ENCODE measurements at regions not wholly inside any gene's neighbourhood (a gene's known extent, or its start where the extent isn't known, plus 50 kb on each side); places are given as distances from the start of the nearest gene placed in this dataset.
"Not testable (repeated sequence)": the region's sequence is repeated elsewhere in the genome, so short reads cannot be mapped to it uniquely, and the experiment has no call there.

- no peaks in the 10 kb centered on the region for H4K20me1 ChIP-seq (ENCODE audit: insufficient read depth, low read depth, low read length)
- H3K9me2 ChIP-seq (replicated peaks; ENCODE audit: insufficient read depth, low read length): no peaks in the 10 kb centered on the region
- no peaks in the 10 kb centered on the region for H3K79me2 ChIP-seq (ENCODE audit: low read length)
- DNase-seq: no peak
- H3K27me3 ChIP-seq (ENCODE audit: low read length): no peaks in the 10 kb centered on the region
- peak overlapping the region; percentile 87 for H3K9ac ChIP-seq (ENCODE audit: low read length)
- H3K9me3 ChIP-seq (ENCODE audit: low read length): no peaks in the 10 kb centered on the region
- H3K4me1 ChIP-seq (ENCODE audit: low read length): peaks cover 95% of the 10 kb centered on the region
- peak overlapping the region; percentile 83 for H3K4me2 ChIP-seq (ENCODE audit: low read depth, low read length, poor library complexity, severe bottlenecking)
- H3K27ac ChIP-seq (ENCODE audit: low read length): peak overlapping the region; percentile 95
- no peaks in the 10 kb centered on the region for H3K36me3 ChIP-seq (ENCODE audit: insufficient read depth, low read length)
- peak overlapping the region; percentile 68 for H3K4me3 ChIP-seq (ENCODE audit: low read length)
- no peak overlapping the region for H2AFZ ChIP-seq (ENCODE audit: low read length)
These were observed 69.4 kb upstream of the IGLL5 start for GRCh38 chr22:22818202-22818538.

GRCh38 chr22:22818861-22819855, 68.5 kb upstream of the IGLL5 start:
- Histone ChIP-seq H3K9me2 (replicated peaks; ENCODE audit: insufficient read depth, low read length) (no peaks in the 10 kb centered on the region), H3K9ac (ENCODE audit: low read length) (peak overlapping the region; percentile 87), H3K4me2 (ENCODE audit: low read depth, low read length, poor library complexity, severe bottlenecking) (peak overlapping the region; percentile 83), H3K9me3 (ENCODE audit: low read length) (no peaks in the 10 kb centered on the region), H3K27me3 (ENCODE audit: low read length) (no peaks in the 10 kb centered on the region), H3K4me3 (ENCODE audit: low read length) (peak overlapping the region; percentile 68), H4K20me1 (ENCODE audit: insufficient read depth, low read depth, low read length) (no peaks in the 10 kb centered on the region), H3K27ac (ENCODE audit: low read length) (peak overlapping the region; percentile 95), H3K79me2 (ENCODE audit: low read length) (no peaks in the 10 kb centered on the region), H3K4me1 (ENCODE audit: low read length) (peaks cover 93% of the 10 kb centered on the region), H3K36me3 (ENCODE audit: insufficient read depth, low read length) (no peaks in the 10 kb centered on the region), H2AFZ (ENCODE audit: low read length) (no peak overlapping the region)
- peak; percentile 95 for DNase-seq

DNA sequence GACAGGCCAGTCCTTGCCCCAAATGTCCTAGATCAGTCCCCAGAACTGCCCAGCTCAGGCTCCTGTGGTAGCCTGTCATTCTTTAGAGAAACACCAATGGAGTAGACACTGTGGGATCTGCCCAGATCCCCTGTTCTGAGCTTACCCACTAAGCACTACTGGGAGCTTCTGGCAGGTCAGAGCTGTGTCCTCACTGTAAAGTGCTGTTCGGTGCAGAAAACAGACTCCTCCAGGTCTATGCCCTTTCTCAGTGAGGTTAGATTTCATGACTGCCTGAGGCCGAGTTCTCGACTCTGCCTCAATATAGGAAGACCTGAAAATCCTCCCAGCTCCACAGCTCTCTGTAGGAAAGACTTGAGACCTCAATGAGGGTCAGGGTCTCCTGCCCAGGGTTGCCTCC, 67.5 kb upstream of the IGLL5 start:
- no peaks in the 10 kb centered on the region for H3K36me3 ChIP-seq (ENCODE audit: insufficient read depth, low read length)
- peak overlapping the region; percentile 95 for H3K27ac ChIP-seq (ENCODE audit: low read length)
- no peaks in the 10 kb centered on the region for H4K20me1 ChIP-seq (ENCODE audit: insufficient read depth, low read depth, low read length)
- H3K27me3 ChIP-seq (ENCODE audit: low read length): no peaks in the 10 kb centered on the region
- no peak overlapping the region for H2AFZ ChIP-seq (ENCODE audit: low read length)
- DNase-seq: no peak
- no peaks in the 10 kb centered on the region for H3K79me2 ChIP-seq (ENCODE audit: low read length)
- peak overlapping the region; percentile 87 for H3K9ac ChIP-seq (ENCODE audit: low read length)
- peak overlapping the region; percentile 83 for H3K4me2 ChIP-seq (ENCODE audit: low read depth, low read length, poor library complexity, severe bottlenecking)
- H3K9me2 ChIP-seq (replicated peaks; ENCODE audit: insufficient read depth, low read length): no peaks in the 10 kb centered on the region
- H3K4me1 ChIP-seq (ENCODE audit: low read length): peaks cover 96% of the 10 kb centered on the region
- H3K4me3 ChIP-seq (ENCODE audit: low read length): peak overlapping the region; percentile 68
- no peaks in the 10 kb centered on the region for H3K9me3 ChIP-seq (ENCODE audit: low read length)

GRCh38 chr22:22820626-22821025, 67.0 kb upstream of the IGLL5 start:
- no peaks in the 10 kb centered on the region for H3K36me3 ChIP-seq (ENCODE audit: insufficient read depth, low read length)
- H4K20me1 ChIP-seq (ENCODE audit: insufficient read depth, low read depth, low read length): no peaks in the 10 kb centered on the region
- no peaks in the 10 kb centered on the region for H3K9me3 ChIP-seq (ENCODE audit: low read length)
- H3K79me2 ChIP-seq (ENCODE audit: low read length): no peaks in the 10 kb centered on the region
- no peaks in the 10 kb centered on the region for H3K9me2 ChIP-seq (replicated peaks; ENCODE audit: insufficient read depth, low read length)
- peak overlapping the region; percentile 68; the same call in 1 of the 2 replicates for H3K4me3 ChIP-seq (ENCODE audit: low read length)
- no peaks in the 10 kb centered on the region for H3K27me3 ChIP-seq (ENCODE audit: low read length)
- peaks cover 95% of the 10 kb centered on the region for H3K4me1 ChIP-seq (ENCODE audit: low read length)
- peak overlapping the region; percentile 95 for H3K27ac ChIP-seq (ENCODE audit: low read length)
- no peak overlapping the region for H2AFZ ChIP-seq (ENCODE audit: low read length)
- peak overlapping the region; percentile 83 for H3K4me2 ChIP-seq (ENCODE audit: low read depth, low read length, poor library complexity, severe bottlenecking)
- peak overlapping the region; percentile 87 for H3K9ac ChIP-seq (ENCODE audit: low read length)
- no peak for DNase-seq

DNA sequence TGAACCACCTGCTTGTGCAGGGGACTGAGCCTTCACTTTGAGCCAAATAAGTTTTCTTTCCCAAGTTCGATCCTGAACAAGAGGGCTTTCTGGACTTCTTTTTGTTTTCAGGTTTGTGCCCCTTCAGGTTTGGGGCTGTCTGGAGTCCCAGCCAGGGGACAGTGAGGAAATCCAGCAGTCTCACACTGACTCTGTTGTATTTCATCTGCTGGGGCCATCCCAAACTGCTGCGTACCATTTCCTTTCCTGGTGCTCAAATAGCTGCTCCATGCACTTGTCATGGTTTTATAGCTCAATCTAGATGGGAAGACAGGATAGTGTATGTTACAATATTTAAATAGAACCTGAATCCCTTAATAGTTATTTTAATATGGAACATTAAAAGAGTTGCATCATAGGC, 66.3 kb upstream of the IGLL5 start:
- Histone ChIP-seq H2AFZ (ENCODE audit: low read length) (no peak overlapping the region), H4K20me1 (ENCODE audit: insufficient read depth, low read depth, low read length) (no peaks in the 10 kb centered on the region), H3K36me3 (ENCODE audit: insufficient read depth, low read length) (no peaks in the 10 kb centered on the region), H3K27me3 (ENCODE audit: low read length) (no peaks in the 10 kb centered on the region), H3K9ac (ENCODE audit: low read length) (no peak overlapping the region), H3K4me1 (ENCODE audit: low read length) (peaks cover 93% of the 10 kb centered on the region), H3K4me2 (ENCODE audit: low read depth, low read length, poor library complexity, severe bottlenecking) (peak overlapping the region; percentile 83), H3K9me2 (replicated peaks; ENCODE audit: insufficient read depth, low read length) (no peaks in the 10 kb centered on the region), H3K79me2 (ENCODE audit: low read length) (no peaks in the 10 kb centered on the region), H3K4me3 (ENCODE audit: low read length) (no peak overlapping the region), H3K9me3 (ENCODE audit: low read length) (no peaks in the 10 kb centered on the region), H3K27ac (ENCODE audit: low read length) (peak overlapping the region; percentile 95)
- no peak for DNase-seq

- Histone ChIP-seq H3K4me1 (ENCODE audit: low read length) (peaks cover 88% of the 10 kb centered on the region), H2AFZ (ENCODE audit: low read length) (no peak overlapping the region), H3K79me2 (ENCODE audit: low read length) (no peaks in the 10 kb centered on the region), H3K9me2 (replicated peaks; ENCODE audit: insufficient read depth, low read length) (no peaks in the 10 kb centered on the region), H4K20me1 (ENCODE audit: insufficient read depth, low read depth, low read length) (no peaks in the 10 kb centered on the region), H3K4me2 (ENCODE audit: low read depth, low read length, poor library complexity, severe bottlenecking) (peak overlapping the region; percentile 44), H3K9ac (ENCODE audit: low read length) (peak overlapping the region; percentile 54), H3K36me3 (ENCODE audit: insufficient read depth, low read length) (no peaks in the 10 kb centered on the region), H3K4me3 (ENCODE audit: low read length) (peak overlapping the region; percentile 15; the same call in 1 of the 2 replicates), H3K27ac (ENCODE audit: low read length) (peak overlapping the region; percentile 95), H3K9me3 (ENCODE audit: low read length) (no peaks in the 10 kb centered on the region), H3K27me3 (ENCODE audit: low read length) (no peaks in the 10 kb centered on the region)
- no peak for DNase-seq
These were observed 65.5 kb upstream of the IGLL5 start for GRCh38 chr22:22822106-22822505.

DNA sequence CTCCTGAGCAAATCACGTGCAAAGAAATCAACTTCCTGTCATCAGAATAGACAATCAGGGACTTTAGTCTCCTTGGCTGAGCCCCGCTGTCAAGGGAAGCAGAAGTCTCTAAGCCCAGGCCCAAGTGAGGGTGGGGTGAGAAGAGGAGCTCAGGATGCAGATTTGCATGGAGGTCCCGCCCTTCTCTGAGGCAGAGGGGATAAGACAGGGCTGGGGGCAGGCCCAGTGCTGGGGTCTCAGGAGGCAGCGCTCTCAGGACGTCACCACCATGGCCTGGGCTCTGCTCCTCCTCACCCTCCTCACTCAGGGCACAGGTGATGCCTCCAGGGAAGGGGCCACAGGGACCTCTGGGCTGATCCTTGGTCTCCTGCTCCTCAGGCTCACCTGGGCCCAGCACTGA, 65.1 kb upstream of the IGLL5 start:
- H3K9me3 ChIP-seq (ENCODE audit: low read length); H3K27me3 ChIP-seq (ENCODE audit: low read length); H4K20me1 ChIP-seq (ENCODE audit: insufficient read depth, low read depth, low read length); H3K36me3 ChIP-seq (ENCODE audit: insufficient read depth, low read length); H2AFZ ChIP-seq (ENCODE audit: low read length); H3K79me2 ChIP-seq (ENCODE audit: low read length); H3K9me2 ChIP-seq (replicated peaks; ENCODE audit: insufficient read depth, low read length): not testable (repeated sequence)
- H3K9ac ChIP-seq (ENCODE audit: low read length): peak overlapping the region; percentile 54
- H3K4me1 ChIP-seq (ENCODE audit: low read length): peaks cover 88% of the 10 kb centered on the region
- peak overlapping the region; percentile 95 for H3K27ac ChIP-seq (ENCODE audit: low read length)
- peak; percentile 88 for DNase-seq
- H3K4me2 ChIP-seq (ENCODE audit: low read depth, low read length, poor library complexity, severe bottlenecking): peak overlapping the region; percentile 44
- peak overlapping the region; percentile 25; the same call in 1 of the 2 replicates for H3K4me3 ChIP-seq (ENCODE audit: low read length)

- peak; percentile 78 for DNase-seq
- Histone ChIP-seq H3K9me2 (replicated peaks; ENCODE audit: insufficient read depth, low read length) (no peaks in the 10 kb centered on the region), H3K27ac (ENCODE audit: low read length) (peak overlapping the region; percentile 95), H3K9me3 (ENCODE audit: low read length) (no peaks in the 10 kb centered on the region), H3K79me2 (ENCODE audit: low read length) (no peaks in the 10 kb centered on the region), H3K9ac (ENCODE audit: low read length) (peak overlapping the region; percentile 54), H3K27me3 (ENCODE audit: low read length) (no peaks in the 10 kb centered on the region), H4K20me1 (ENCODE audit: insufficient read depth, low read depth, low read length) (no peaks in the 10 kb centered on the region), H3K4me1 (ENCODE audit: low read length) (peaks cover 87% of the 10 kb centered on the region), H3K36me3 (ENCODE audit: insufficient read depth, low read length) (no peaks in the 10 kb centered on the region), H3K4me3 (ENCODE audit: low read length) (peak overlapping the region; percentile 25; the same call in 1 of the 2 replicates), H2AFZ (ENCODE audit: low read length) (no peak overlapping the region), H3K4me2 (ENCODE audit: low read depth, low read length, poor library complexity, severe bottlenecking) (peak overlapping the region; percentile 44)
These were observed 64.3 kb upstream of the IGLL5 start for GRCh38 chr22:22823131-22823810.
